Transverse colon (tissue), 4 donors: ENCODE measurements at regions not wholly inside any gene's neighbourhood (a gene's known extent, or its start where the extent isn't known, plus 50 kb on each side); places are given as distances from the start of the nearest gene placed in this dataset.

ENCODE experiments used
- DNase-seq: peaks from one replicate; pipeline ENCODE4 v3.0.0-alpha.2; 2019
- H3K27ac ChIP-seq, 4 donors: fragments of 200-600 bp; sonication (generic); 2 replicates each; pipeline ENCODE4 v1.5.1; 2016 to 2018; ENCODE audit warnings: inconsistent platforms in 4 of 4
- H3K27me3 ChIP-seq: fragments of 200-600 bp; sonication (generic); 2 replicates; pipeline ENCODE4 v1.5.1; 2017; ENCODE audit warnings: inconsistent platforms
- H3K36me3 ChIP-seq, 4 donors: fragments of 200-600 bp; sonication (generic); 2 replicates each; pipeline ENCODE4 v1.5.1; 2017 to 2019; ENCODE audit warnings: inconsistent platforms in 4 of 4
- H3K4me1 ChIP-seq, 4 donors: fragments of 200-600 bp; sonication (generic); 2 replicates each; pipeline ENCODE4 v1.5.1; 2017 to 2020; ENCODE audit warnings: inconsistent platforms in 4 of 4
- H3K4me3 ChIP-seq, 4 donors: fragments of 200-600 bp; sonication (generic); 1 replicate in 1 of 4; 2 replicates in 3 of 4; pipeline versions ENCODE4 v1.5.1 to v1.6.1; 2017 to 2019; ENCODE audit warnings: inconsistent platforms in 4 of 4
- H3K9me3 ChIP-seq, 2 donors: fragments of 200-600 bp; sonication (generic); 2 replicates each; pipeline ENCODE4 v1.5.1; 2017 to 2019; ENCODE audit warnings: inconsistent platforms in 2 of 2
- CTCF ChIP-seq, 5 experiments: fragments of 200-600 bp in 3 of 5; fragments of 450-650 bp in 2 of 5; sonication (generic) in 3 of 5; IDR thresholded peaks; 1 replicate in 2 of 5; 2 replicates in 3 of 5; pipeline ENCODE4 v1.5.1; 2016 to 2017; ENCODE audit warnings: antibody characterized with exemption in 5 of 5, inconsistent platforms in 3 of 5, mild to moderate bottlenecking in 2 of 5, moderate library complexity in 1 of 5
- EP300 ChIP-seq: sonication (generic); formaldehyde crosslinking; IDR thresholded peaks from one replicate; pipeline ENCODE4 v1.6.1; 2017; ENCODE audit warnings: antibody characterized with exemption, low read depth
- POLR2A ChIP-seq: fragments of 450-650 bp; IDR thresholded peaks from one replicate; pipeline ENCODE4 v1.6.1; 2016; ENCODE audit warnings: antibody characterized with exemption, mild to moderate bottlenecking, moderate library complexity
- POLR2AphosphoS5 ChIP-seq, 3 donors: sonication (generic); formaldehyde crosslinking; IDR thresholded peaks; one replicate each; pipeline ENCODE4 v1.6.1; 2016; ENCODE audit warnings: antibody characterized with exemption in 3 of 3
- WGBS, 2 donors: methylation state at CpG; one replicate each; pipeline ENCODE4 v1.1.5; 2018; ENCODE audit warnings: low coverage in 1 of 2; 5-methylcytosine and 5-hydroxymethylcytosine counted together
- in situ Hi-C, 4 donors: fragments of 200-750 bp; cut with MboI; loops; one replicate each; pipeline versions ENCODE4 v1.15.0 to v1.15.1; 2017; ENCODE audit warnings: low sequenced_read_pairs in 3 of 4, low pct_ligation_motif_present in 1 of 4, low pct_unique_long_range_greater_than_20kb in 1 of 4
- intact Hi-C: fragments of 100-400 bp; cut with DNase I; formaldehyde crosslinking; loops from one replicate; pipeline ENCODE4 v1.15.1; 2023; ENCODE audit warnings: low total_unique reads

GRCh38 chr2:114259389-114259788 is 183.1 kb upstream of the DPP10 start:
- H3K4me3 ChIP-seq: no peak overlapping the region
- no peaks in the 10 kb centered on the region for H3K36me3 ChIP-seq
- no peak for TF ChIP-seq CTCF (IDR thresholded peaks at IDR 0.05)
- TF ChIP-seq EP300: no peak
- no peak for TF ChIP-seq POLR2A
- TF ChIP-seq POLR2AphosphoS5 (IDR thresholded peaks at IDR 0.05): no peak
- no peaks in the 10 kb centered on the region for H3K9me3 ChIP-seq
- no peak overlapping the region for H3K27ac ChIP-seq
- in situ Hi-C loops: no loop called here
- H3K4me1 ChIP-seq: no peaks in the 10 kb centered on the region
- DNase-seq: no peak
- intact Hi-C loops: no loop called here
- no peaks in the 10 kb centered on the region for H3K27me3 ChIP-seq
- 83 to 89% methylated on average over 3 of the region's 3 CpGs for WGBS, 2 donors

GRCh38 chr2:114261366-114261765 is 181.1 kb upstream of the DPP10 start:
- intact Hi-C loops: no loop called here
- in situ Hi-C loops: no loop called here
- H3K4me1 ChIP-seq: no peaks in the 10 kb centered on the region
- H3K4me3 ChIP-seq: no peak overlapping the region
- no peaks in the 10 kb centered on the region for H3K27me3 ChIP-seq
- no peaks in the 10 kb centered on the region for H3K36me3 ChIP-seq
- no peaks in the 10 kb centered on the region for H3K9me3 ChIP-seq
- H3K27ac ChIP-seq: no peak overlapping the region
- TF ChIP-seq POLR2A (no peak), EP300 (no peak), POLR2AphosphoS5 (IDR thresholded peaks at IDR 0.05) (no peak), CTCF (IDR thresholded peaks at IDR 0.05) (no peak)
- DNase-seq: no peak

- intact Hi-C loops: no loop called here
Observed at GRCh38 chr2:114265261-114265660, 177.2 kb upstream of the DPP10 start.

GRCh38 chr2:114274957-114275356 is 167.5 kb upstream of the DPP10 start:
- Histone ChIP-seq H3K9me3 (peaks cover 0 to 4% of the 10 kb centered on the region in 2 donors), H3K27me3 (no peaks in the 10 kb centered on the region), H3K4me3 (no peak overlapping the region), H3K27ac (no peak overlapping the region), H3K36me3 (no peaks in the 10 kb centered on the region), H3K4me1 (no peaks in the 10 kb centered on the region)
- in situ Hi-C loops: no loop called here
- TF ChIP-seq CTCF (IDR thresholded peaks at IDR 0.05) (no peak), POLR2A (no peak), EP300 (no peak), POLR2AphosphoS5 (IDR thresholded peaks at IDR 0.05) (no peak)
- no peak for DNase-seq
- intact Hi-C loops: no loop called here

More at GRCh38 chr2:114265261-114265660, 177.2 kb upstream of the DPP10 start:
- 54 to 58% methylated on average over 4 of the region's 4 CpGs for WGBS, 2 donors
- Histone ChIP-seq H3K27me3 (no peaks in the 10 kb centered on the region), H3K36me3 (no peaks in the 10 kb centered on the region), H3K9me3 (no peaks in the 10 kb centered on the region), H3K4me1 (no peaks in the 10 kb centered on the region), H3K4me3 (no peak overlapping the region), H3K27ac (no peak overlapping the region)
- no peak for DNase-seq
- in situ Hi-C loops: no loop called here
- TF ChIP-seq EP300: no peak
- no peak for TF ChIP-seq POLR2AphosphoS5 (IDR thresholded peaks at IDR 0.05)
- TF ChIP-seq CTCF (IDR thresholded peaks at IDR 0.05): no peak
- no peak for TF ChIP-seq POLR2A
